Cardiac fibroblast (primary cell): ENCODE measurements at regions not wholly inside any gene's neighbourhood (a gene's known extent, or its start where the extent isn't known, plus 50 kb on each side); places are given as distances from the start of the nearest gene placed in this dataset.

ENCODE experiments used
- DNase-seq, 2 donors: peaks; one replicate each; pipeline versions ENCODE4 v3.0.0 to v3.0.0-alpha.2; 2010; ENCODE audit warnings: low read depth in 2 of 2
- H3K4me3 ChIP-seq, 2 donors: replicated peaks in 1 of 2; 1 replicate in 1 of 2; 2 replicates in 1 of 2; pipeline ENCODE4 v1.5.1; 2011; ENCODE audit warnings: low read depth in 2 of 2, low read length in 2 of 2, mild to moderate bottlenecking in 2 of 2, moderate library complexity in 1 of 2
- TF ChIP-seq, protein P1 (sequence below): IDR thresholded peaks from one replicate; pipeline ENCODE4 v1.5.1; 2011; ENCODE audit warnings: low read depth, mild to moderate bottlenecking, low read length, inconsistent platforms

DNA sequence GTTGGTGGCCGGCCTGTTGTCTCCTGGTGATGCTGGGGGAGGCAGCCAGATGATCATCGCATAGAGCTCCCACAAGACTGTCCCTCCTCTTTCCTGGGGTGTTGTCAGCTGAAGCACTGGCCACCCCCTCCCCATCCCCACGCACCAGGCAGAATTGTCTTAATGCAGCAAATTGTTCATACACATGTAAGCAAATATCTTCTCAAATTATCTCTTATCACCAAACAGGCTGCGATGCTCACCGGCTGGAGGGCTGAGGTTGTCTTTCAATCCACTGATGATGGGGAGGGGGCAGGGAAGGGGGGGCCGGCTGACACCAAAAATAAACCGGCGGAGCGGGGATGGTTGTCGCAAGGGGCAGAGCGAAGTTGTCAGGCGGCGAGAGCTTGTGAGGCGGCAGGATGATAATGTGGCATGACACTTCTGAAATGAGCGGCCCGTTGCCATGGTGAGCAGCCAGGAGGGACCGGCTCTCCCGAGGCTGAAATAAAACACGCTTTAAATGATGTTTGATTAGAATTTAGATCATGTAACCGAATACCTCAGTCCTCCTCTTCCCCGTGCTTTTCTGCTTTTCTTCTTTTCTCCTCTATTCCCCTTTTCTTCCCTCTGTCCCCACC lies 59.8 kb downstream of the MRM1 start:
- TF ChIP-seq, protein P1, sequence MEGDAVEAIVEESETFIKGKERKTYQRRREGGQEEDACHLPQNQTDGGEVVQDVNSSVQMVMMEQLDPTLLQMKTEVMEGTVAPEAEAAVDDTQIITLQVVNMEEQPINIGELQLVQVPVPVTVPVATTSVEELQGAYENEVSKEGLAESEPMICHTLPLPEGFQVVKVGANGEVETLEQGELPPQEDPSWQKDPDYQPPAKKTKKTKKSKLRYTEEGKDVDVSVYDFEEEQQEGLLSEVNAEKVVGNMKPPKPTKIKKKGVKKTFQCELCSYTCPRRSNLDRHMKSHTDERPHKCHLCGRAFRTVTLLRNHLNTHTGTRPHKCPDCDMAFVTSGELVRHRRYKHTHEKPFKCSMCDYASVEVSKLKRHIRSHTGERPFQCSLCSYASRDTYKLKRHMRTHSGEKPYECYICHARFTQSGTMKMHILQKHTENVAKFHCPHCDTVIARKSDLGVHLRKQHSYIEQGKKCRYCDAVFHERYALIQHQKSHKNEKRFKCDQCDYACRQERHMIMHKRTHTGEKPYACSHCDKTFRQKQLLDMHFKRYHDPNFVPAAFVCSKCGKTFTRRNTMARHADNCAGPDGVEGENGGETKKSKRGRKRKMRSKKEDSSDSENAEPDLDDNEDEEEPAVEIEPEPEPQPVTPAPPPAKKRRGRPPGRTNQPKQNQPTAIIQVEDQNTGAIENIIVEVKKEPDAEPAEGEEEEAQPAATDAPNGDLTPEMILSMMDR: no peak
- no peak for DNase-seq
- H3K4me3 ChIP-seq: no peak overlapping the region

DNA sequence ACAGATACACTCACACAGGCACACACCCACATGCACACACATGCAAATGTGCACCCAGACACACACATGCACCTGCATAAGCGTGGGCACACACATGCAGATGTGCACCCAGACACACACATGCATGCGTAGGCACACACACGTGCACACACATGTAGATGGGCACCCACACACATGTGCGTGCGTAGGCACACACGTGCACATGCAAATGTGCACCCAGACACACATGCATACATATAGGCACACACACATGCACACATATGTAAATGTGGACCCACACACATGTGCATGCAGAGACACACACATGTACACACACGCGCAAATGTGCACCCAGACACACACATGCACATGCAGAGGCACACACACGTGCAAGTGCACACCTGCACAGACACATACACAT lies 60.3 kb downstream of the MRM1 start:
- TF ChIP-seq, protein P1: no peak
- H3K4me3 ChIP-seq: no peak overlapping the region
- no peak for DNase-seq

DNA sequence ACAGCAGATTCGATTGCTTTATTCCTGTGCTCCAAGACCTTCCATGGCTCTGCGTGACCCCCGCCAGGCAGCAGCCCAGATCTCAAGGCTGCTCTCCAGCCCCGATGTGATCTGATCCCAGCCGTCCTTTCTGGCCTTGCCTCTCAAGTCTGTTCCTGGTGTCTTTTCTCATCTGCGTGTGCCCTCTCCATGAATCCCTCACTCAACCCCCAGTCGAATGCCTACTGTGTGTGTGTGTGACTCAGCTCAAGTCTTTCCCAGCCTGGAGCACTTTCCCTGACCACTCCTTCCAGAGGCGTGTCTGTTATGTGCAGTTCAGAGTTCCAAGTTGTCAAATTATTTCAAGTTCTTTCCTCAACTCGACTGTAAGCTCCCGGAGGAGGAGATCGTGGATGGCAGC lies 64.0 kb downstream of the MRM1 start:
- TF ChIP-seq, protein P1: no peak
- H3K4me3 ChIP-seq: no peak overlapping the region
- DNase-seq: no peak

DNA sequence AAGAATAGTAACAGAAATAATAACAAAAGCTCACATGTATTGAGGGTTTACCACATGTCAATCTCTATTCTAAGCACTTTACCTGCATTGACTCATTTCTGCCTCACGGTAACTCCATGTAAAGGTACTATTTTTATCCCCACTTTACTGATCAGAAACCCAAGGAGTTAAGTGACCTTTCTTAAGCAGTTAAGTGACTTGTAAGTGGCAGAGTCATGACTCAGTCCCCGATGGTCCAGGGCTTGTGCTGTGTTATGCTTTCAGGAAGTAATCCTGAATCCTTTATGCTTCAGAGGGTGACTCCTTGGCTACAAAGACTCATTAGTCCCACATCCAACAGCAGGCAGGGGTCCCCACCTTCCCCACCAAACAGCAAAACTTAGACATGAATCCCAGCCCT lies 66.5 kb downstream of the MRM1 start:
- no peak overlapping the region for H3K4me3 ChIP-seq
- TF ChIP-seq, protein P1: no peak
- DNase-seq: peak in 1 of 2 donors; percentile 5

DNA sequence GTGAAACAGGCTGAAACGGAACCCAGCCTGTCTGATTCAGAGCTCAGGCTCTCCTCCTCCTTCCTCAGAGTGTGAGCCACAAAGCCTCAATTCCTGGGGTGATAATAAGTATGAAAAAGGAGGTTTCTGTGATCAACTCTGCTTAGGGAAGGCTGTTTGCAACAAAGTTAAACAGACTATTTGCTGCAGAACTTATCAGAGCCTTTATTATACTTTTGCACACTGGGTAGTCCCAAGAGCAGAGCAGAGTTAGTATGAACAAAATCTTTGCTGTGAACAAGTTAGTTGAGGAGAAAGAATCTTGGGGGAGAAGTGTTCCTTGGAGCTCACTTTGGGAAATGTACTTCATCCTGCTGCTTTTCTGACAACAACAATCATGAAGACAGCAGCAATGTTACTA lies 67.4 kb downstream of the MRM1 start:
- no peak overlapping the region for H3K4me3 ChIP-seq
- DNase-seq: no peak
- TF ChIP-seq, protein P1: no peak

DNA sequence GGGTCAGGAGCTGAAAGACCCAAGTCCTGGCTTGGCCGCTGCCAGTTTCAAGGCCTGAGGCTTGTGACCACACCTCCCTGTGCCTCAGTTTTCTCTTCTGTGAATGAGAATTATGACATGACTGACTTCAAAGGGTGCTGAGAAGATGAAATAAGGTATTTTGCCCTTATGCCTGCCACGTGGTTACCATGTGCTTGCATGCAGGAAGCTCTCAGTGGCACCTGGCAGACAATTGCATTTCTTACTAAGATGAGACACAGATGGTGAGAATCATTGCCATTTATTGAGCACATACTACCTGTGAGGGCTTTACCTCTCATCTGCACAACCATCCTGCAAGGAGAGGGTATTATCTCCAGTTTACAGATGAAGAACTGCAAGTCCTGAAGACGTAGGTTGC lies 69.8 kb downstream of the MRM1 start:
- no peak for DNase-seq
- H3K4me3 ChIP-seq: no peak overlapping the region
- TF ChIP-seq, protein P1: no peak

DNA sequence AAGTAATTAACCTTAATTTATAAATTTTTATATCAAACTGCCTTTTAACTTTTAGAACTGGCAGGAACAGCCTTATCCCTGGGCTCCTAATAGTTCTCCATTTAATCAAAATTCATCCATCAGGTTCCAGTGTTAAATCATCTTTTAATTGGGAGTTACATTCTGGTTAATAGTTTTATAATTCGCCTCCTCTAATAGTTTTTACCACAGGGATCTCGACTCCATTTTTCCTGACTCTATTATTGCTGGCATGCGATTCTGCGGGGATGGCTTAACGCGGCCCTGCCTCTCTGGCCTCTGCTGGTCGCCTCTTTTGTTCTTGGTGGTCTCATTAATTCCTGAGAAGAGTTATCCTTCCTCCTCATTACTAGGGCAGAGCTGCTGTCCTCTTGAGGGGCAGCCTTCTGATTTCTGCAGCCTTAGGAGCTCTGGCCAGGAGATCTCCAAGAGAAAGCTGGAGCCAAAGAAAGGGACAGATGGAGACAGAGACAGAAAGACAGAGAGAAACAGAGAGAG lies 71.1 kb downstream of the MRM1 start:
- H3K4me3 ChIP-seq: no peak overlapping the region
- DNase-seq: no peak
- TF ChIP-seq, protein P1: no peak
